SIG-M5 treated with dmso at 0.1 percent for 504 hours (cell line): ENCODE measurements at regions not wholly inside any gene's neighbourhood (a gene's known extent, or its start where the extent isn't known, plus 50 kb on each side); places are given as distances from the start of the nearest gene placed in this dataset.
"Not testable (repeated sequence)": the region's sequence is repeated elsewhere in the genome, so short reads cannot be mapped to it uniquely, and the experiment has no call there.

Source experiments
- DNase-seq: peaks from one replicate; lab custom pipeline; 2025; ENCODE audit not compliant: unreplicated experiment; lab: John Stamatoyannopoulos, UW

DNA sequence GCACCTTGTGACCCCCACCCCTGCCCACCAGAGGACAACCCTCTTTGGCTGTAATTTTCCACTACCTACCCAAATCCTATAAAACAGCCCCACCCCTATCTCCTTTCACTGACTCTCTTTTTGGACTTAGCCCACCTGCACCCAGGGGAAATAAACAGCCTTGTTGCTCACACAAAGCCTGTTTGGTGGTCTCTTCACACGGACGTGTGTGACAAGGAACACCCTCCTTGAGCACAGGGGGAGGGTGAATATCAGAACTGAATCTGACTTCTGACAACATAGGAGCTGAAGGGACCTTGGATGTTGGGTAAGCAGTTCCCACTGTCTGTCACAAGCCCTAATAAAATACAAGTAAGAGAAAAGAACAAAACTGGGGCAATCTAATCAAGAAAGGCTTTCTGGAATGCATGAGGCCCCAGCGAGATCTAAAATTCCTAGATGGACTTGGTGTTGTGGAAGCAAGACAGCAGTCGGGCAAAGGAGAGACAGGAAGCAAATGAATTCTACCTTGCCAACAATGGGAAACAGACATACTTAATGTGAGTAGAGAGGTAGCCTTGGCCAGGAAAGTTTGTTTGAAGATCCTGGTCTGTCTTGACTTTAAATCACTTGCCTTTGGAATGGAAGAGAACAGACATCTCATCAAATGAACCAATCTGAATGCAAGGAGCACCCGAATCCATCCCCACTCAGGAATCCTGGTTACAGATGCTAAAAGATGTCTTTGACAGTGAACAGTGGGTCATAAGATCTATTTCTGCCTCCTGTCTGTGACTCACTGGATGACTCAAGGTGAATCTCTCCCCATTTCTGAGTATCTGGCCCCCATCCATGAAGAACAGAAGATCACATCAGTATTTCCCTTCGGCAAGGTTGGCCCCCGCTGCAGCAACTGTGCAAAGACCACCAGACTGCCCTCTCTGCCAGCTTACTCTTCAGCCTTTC is 53.3 kb downstream of the OLFML3 start:
- DNase-seq = no peak

DNA sequence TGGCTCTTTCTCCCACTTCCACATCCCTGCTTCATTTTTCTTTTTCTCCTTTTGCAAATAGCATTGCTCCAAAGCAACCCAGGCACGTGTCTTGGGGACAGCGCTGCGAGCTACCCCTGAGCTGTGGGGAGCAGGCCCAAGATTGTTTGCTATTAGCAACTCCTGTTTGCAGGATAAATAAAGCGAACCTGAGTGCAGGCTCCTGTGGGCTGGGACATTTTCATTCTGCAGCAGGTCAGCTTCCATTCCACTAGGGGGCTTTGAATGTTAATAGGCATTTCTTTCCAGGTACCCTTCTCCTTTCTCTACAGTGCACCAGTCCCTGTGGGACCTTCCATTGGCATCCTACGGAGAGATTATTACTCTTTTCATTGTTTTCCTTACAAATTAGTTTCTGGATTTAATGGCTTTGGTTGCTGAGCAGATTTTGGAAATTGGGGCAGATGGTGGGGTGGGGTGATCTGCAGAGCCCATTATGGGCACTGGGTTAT is 54.0 kb downstream of the OLFML3 start:
- peak; percentile 78 for DNase-seq

DNA sequence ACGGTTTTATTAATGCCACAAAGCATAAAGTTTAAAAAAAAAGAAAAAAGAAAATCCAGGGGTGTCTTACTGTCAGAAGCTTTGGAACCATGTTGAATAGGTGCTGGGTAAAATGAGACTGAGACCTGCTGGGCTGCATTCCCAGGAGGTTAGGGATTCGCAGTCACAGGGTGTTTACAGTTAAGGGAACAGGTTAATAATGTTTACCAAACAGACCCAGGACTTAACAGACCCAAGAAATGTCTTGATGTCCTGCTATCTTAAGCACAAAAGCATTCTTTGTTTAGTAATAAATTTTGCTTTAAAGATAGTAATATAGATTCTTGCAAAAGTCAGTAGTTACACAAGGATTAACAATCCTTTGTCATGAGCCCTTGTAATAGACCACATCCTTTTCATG is 54.7 kb downstream of the OLFML3 start:
- DNase-seq = peak; percentile 44

DNA sequence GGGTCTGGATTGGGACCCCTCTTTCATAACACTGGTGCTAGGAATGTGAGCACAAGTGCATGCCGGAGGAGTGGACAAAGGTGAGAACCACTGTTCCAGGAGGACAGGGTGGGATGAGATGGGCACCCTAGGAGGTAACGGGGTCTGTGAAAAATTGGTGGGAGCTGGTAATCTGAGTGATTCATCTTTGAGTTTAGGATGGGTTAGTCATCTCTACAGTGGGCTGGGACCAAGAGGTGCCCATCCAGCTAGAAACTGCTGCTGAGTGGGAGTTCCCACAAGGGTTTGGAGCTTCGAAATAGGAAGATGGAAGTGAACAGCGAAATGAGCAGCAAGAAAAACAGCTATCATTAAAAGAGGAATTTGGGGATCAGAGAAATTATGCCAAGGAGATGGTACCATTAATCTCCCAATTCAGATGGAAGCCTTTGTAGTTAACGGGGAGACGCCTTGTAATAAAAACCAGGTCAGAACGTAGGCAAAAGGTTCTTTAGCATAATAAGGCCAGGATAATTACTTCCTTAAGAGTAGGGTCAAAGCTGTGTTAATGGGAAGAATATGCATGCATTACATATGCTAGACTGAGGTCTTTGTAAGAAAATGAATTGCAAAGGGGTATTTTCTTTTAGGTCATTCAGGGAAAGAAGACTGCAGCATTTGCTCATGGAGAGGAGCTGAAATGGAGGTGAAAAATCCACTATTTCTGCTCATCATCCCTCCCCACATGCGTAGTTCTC is 55.5 kb downstream of the OLFML3 start:
- no peak for DNase-seq

DNA sequence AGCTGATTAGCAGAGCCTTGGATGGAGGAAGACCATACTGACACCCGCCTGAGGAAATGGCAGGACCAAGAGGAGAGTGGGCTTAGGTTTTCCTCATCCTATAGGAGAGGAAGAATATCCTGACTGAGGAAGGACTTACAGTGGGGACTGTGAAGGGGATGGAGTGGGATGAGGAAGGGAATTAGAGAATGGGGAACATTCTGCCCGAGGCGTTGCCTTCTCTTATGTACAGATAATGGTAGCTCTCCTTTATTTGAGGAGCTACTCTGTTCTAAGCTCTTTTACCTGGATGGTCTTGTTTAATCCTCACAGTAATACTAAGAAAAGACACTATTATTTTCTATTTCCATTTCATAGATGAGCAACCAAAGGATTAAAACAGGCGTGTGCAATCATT is 56.0 kb downstream of the OLFML3 start:
- no peak for DNase-seq

DNA sequence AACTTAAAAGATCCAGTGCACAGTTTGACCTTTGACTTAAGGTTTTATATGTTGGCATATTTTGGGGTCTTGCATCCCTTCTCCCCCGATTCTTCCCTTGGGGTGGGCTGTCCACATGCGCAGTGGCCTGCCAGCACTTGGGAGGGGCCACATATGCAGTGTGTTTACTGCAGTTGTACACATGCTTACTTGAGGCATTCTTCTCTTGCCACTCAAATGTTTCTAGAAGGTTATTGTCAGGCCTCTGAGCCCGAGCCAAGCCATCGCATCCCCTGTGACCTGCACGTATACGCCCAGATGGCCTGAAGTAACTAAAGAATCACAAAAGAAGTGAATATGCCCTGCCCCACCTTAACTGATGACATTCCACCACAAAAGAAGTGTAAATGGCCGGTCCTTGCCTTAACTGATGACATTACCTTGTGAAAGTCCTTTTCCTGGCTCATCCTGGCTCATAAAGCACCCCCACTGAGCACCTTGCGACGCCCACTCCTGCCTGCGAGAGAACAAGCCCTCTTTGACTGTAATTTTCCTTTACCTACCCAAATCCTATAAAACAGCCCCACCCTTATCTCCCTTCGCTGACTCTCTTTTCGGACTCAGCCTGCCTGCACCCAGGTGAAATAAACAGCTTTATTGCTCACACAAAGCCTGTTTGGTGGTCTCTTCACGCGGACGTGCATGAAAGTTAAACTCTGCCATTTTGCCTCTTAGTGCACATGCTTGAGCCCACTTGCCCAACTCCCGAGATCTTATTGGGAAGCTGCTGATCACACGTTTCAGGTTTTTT is 57.8 kb downstream of the OLFML3 start:
- not testable (repeated sequence) for DNase-seq

DNA sequence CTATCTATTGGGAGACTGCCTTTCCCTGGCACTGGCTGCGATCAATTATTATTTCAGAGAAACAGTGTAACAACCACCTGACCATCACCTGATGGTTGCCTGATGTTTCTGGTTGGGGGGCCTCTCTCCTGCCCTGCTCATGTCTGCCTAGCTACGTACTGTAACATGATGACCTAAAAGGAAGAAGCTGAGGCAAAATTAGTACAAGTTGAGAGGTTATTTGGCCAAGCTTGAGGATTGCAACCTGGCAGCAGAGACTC is 58.3 kb downstream of the OLFML3 start:
- no peak for DNase-seq

DNA sequence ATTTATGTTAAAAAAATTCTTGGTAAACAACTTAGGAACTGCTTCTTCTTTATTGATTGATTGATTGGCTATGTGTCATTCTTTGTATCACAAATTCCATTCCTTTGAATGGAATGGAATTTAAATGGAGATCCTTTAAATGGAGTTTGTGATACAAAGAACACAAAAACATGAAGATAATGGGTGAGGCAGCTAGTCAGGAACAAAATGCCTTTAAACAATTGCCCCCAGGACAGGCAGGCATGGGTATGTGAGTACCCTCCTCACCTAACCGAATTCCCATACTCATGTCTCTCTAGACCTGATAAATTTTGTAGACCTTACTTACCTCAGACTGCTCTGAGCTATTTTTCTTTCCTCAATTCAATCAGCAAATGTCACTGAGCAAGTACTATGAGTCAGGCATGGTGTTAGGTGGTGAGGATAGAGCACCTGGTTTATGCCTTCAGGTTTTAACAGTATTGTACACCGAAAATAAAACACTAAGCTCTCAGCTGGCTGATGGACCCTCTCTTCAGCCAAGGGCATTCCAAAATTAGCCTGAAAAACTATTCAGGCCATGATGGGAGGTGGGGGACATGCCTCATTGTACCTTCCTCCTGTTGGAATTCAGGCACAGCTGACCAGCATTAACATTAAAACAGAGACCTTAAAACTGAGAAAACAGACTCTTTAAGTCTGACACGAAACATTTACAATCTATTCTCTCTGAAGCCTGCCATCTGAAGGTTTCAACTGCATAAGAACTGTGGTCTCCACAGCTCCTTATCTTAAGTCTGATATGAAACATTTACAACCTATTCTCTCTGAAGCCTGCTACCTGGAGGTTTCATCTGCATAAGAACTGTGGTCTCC is 58.9 kb downstream of the OLFML3 start:
- no peak for DNase-seq
